PC-3 (cell line): ENCODE measurements at regions not wholly inside any gene's neighbourhood (a gene's known extent, or its start where the extent isn't known, plus 50 kb on each side); places are given as distances from the start of the nearest gene placed in this dataset.
"Not testable (repeated sequence)": the region's sequence is repeated elsewhere in the genome, so short reads cannot be mapped to it uniquely, and the experiment has no call there.

Experiments
- CTCF ChIP-seq: fragments of 300-600 bp; sonication (generic); conservative IDR thresholded peaks from 2 replicates; pipeline ENCODE4 v1.5.1; 2017; ENCODE audit warnings: antibody characterized with exemption, low read depth, mild to moderate bottlenecking, low read length
- EZH2 ChIP-seq: fragments of 300-600 bp; sonication (generic); IDR thresholded peaks from one replicate; pipeline ENCODE4 v1.6.1; 2017; ENCODE audit warnings: antibody characterized with exemption, mild to moderate bottlenecking, low read length; ENCODE audit not compliant: unreplicated experiment

DNA sequence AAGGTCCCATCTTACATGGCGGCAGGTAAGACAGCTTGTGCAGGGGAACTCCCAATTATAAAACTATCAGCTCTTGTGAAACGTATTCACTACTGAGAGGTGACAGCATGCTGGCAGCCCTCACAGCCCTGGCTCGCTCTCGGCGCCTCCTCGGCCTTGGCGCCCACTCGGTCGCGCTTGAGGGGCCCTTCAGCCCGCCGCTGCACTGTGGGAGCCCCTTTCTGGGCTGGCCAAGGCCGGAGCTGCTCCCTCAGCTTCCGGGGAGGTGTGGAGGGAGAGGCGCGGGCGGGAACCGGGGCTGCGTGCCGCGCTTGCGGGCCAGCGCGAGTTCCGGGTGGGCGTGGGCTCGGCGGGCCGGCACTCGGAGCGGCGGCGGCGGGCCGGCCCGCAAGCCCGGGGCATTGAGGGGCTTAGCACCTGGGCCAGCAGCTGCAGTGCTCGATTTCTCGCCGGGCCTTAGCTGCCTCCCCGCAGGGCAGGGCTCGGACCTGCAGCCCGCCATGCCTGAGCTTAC, 262.6 kb upstream of the CDH19 start:
- TF ChIP-seq CTCF, EZH2: not testable (repeated sequence)
